NCI-H226 (cell line): ENCODE measurements at regions not wholly inside any gene's neighbourhood (a gene's known extent, or its start where the extent isn't known, plus 50 kb on each side); places are given as distances from the start of the nearest gene placed in this dataset.

Experiments
- DNase-seq: peaks from one replicate; pipeline ENCODE4 v3.0.0-alpha.2; 2015

GRCh38 chr2:120902592-120902991 is 166.9 kb downstream of the GLI2 start:
- DNase-seq: no peak

- DNase-seq: no peak
These were observed 168.7 kb downstream of the GLI2 start for GRCh38 chr2:120904379-120904778.

GRCh38 chr2:120904830-120905234 is 169.2 kb downstream of the GLI2 start:
- no peak for DNase-seq

- DNase-seq: no peak
These were observed 169.6 kb downstream of the GLI2 start for GRCh38 chr2:120905298-120905697.

- no peak for DNase-seq
These were observed 170.3 kb downstream of the GLI2 start for GRCh38 chr2:120905824-120906571.

DNA sequence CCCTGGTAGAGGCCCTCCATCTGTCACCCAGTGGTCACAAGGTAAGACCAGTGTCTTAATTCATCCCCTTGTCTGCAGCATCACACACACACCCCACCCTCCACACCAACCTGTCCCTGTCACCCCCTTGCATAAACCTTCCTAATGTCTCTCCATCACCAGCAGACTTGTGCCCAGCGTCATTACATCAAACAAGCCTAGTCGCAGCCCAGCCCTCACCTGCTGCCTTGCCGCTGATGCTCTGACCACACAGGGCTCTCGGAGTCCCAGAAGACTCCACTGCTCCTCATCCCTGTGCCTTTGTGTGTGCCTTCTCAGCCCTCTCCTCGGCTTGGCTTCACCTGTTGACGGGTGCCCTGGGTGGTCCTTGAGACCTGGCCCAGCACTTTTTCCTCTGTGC is 171.2 kb downstream of the GLI2 start:
- DNase-seq: no peak

DNA sequence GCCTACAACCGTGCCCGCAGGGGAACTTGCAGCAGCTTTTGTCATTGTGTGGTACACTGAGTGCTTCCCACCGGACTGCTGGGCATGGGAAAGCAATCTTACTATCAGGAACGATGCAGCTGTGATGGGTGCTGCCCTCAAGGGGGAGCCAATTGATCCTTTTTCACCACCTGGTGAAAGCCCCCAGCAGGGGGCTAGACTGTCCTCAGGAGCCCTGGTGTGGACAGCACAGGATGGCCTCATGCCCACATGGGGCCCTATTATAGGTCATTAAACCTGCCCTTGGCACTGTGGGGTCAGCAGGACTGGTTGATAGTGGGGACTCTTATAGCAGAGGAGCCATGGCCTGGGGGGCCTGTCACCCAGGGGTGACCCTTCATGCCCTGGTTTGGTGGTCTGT is 172.2 kb downstream of the GLI2 start:
- DNase-seq: no peak

DNA sequence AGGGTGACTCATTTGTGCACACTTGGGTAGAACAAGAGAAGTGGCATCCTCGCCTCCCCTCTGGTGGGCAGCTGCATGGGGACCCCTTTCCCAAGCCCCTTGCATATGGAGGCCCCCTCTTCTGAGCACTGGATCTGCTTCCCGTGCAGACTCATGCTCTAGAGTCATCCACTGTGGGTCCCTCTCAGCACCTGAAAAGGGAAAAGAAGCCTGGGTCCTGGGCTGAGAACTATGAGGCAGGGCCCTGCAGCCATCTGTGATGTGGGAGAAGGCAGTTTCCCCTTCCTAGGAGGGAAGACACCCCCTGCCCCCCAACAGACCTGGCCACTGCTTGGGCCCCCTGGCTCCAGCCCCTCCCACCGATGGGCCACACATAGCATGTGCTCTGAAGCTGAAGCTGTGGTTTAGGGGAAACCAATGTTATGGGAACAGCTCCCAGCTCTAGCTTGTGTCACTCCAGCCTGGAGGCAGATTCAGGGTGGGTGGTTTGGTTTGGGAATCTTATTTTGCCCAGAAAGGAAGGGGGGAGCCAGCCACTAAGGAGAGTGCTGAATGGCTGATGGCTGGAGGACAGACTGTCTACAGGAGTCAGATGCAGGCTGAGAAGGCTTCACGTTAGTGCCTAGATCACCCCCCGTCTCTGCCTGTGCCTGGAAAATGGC is 172.8 kb downstream of the GLI2 start:
- no peak for DNase-seq

DNA sequence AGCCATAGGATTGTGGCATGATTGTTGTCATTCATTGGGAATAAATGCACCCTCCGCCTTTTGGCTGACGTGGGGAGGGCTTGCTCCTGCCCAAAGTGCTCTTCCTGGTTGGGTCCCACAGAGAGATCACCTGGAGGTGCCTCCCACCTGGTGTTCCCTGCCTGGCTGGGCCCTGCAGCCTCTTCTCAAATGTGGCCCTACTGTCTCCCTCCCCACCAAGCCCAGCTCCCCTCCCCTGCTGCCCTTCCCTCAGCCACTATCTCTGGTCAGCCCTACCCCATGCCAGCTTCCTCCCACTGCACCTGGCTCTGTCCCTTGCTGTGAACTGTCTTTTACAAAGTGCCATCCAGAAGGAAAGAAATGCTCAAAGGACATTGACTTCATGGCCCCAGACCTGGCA is 173.4 kb downstream of the GLI2 start:
- DNase-seq: no peak

GRCh38 chr2:120910164-120910563 is 174.5 kb downstream of the GLI2 start:
- no peak for DNase-seq

DNA sequence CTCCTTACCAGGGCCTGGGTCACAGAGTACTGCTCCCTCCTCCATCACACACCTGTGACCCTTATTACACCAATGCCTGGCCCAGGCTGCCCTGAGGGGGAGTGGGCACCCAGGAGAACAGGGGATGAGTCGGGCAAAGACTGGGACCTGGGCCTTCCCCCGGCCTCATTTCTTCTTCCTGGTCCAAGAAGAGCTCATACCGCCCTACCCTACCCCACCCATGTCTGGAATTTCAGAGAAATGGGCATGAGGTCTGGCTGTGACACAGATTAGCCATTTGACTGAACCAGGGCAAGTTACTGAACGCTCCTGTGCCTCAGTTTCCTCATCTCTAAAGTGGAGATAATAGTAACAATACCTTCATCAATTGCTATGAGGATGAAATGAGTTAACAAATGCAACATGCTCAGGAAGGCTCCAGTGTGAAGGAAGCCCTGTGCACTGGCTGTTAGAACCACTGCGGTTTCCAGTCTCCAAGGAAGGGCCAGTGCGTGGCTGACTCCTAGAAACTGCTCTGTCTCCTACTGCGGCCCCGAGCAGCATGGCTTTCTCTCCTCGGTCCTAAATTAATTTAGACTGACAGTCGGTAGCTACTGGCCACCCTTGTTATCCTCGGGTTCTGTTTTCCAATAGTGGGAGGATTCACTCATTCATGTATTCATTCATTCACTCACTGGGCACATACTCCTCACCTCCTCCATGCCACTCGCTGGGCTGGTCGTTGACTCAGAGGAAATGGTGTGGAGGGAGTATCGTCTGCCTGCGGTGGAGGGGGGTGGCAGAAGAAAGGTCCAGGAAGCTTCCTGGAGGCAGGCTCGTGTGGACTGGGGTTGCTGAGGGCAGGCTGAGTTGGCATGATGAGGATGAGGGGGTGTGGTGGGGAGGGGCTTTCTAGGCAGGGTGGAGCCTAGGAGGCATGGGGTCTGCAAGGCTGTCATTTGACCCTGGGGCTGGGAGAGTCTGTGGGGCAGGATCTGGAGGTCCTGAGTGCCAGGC is 175.6 kb downstream of the GLI2 start:
- peak; percentile 96 for DNase-seq

DNA sequence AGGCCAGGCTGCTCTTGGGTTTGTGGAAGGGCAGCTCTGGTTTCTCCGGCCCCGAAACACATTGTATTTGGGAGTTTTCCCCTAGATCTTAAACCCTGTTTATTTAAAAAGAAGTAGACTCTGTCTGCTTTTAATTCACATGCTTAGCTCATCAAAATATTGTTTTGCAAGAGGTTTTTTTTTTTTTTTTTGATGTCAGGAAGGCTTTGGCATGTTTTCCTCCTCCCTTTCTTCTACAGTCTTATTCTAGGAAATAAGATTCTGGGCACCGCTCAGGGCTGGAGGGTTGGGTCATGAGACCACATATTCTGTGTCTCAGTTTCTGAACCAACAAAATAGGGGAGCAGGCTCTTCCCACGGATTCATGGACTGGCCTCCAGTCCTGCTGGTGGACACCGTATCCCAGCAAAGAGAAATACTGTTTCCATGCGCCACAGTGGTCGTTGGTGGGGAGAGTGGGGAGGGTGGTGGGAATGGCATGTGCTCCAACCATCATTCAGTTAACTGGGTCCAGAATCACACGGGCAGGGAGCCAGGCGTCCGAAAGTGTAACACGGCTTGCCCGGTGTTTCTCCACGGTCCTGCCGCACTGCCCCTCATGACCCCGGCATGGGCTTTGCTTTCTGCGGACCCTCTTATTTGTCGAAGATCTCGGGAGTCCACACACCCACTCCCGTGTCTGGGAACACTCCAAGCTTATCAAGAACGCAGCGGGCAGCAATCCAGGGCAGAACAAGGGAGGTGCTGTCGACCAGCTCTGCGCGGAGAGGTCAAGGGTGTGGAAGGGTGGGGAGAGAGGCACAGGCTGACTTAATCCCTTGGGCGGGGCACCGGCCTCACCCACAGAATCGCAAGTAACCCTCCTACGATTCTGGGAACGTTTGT is 176.7 kb downstream of the GLI2 start:
- DNase-seq: peak; percentile 96

- no peak for DNase-seq
These were observed 178.5 kb downstream of the GLI2 start for GRCh38 chr2:120913972-120914838.

- DNase-seq: peak; percentile 97
These were observed 179.3 kb downstream of the GLI2 start for GRCh38 chr2:120914839-120915521.

GRCh38 chr2:120915670-120916069 is 180.0 kb downstream of the GLI2 start:
- DNase-seq: no peak

DNA sequence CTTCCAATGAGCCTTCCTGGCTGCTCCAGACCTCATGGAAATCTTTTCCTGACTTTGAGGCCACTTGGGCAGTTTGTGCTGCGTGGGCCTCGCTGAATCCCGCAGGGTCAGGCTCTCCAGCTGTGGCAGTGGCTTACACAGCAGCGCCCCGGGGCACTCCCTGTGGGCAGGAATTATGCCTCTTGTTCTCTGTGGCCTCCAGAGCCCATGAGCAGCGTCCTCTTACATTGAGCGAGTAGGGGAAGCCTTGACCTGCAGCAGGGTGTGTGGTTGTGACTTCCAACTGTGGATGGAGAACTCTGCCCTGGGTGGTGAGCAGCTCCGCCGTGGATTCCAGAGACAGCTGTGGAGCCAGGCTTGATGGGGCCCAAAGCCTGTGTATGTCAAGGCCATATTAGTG is 180.8 kb downstream of the GLI2 start:
- no peak for DNase-seq

DNA sequence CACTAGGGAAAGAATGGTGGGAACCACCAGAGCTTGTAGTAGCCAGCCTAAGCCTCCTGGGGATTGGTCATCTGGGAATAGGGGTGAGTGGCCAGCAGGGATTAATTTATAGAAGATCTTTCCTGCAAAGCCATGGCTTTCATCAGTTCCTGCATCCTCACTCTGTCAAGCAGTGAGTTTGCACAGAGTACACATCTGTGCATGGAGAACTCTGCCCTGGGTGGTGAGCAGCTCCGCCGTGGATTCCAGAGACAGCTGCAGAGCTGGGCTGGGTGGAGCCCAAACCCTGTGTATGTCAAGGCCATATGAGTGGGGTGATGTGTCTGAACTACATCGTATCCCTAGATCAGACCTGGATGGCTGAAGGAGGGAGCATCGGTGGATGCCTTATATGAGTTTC is 182.2 kb downstream of the GLI2 start:
- no peak for DNase-seq

DNA sequence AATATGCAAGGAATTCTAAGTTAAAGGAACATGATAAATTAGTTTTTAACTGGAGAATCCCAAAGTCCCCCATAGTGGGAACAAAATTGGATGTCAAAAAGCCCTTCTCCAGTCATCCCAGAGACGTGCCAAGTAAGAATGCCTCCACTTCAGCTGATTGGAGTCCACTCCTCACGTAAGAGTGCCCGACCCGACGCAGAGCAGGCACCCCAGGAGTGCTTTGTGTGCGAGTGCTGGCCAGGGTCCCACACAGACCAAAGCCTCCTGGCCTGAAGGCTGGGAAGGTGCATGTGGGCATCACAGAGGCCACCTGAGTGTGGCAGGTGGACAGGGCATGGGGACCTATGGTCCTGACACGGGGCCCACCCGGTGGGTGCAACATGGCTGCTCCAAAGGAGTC is 183.5 kb downstream of the GLI2 start:
- DNase-seq: no peak

DNA sequence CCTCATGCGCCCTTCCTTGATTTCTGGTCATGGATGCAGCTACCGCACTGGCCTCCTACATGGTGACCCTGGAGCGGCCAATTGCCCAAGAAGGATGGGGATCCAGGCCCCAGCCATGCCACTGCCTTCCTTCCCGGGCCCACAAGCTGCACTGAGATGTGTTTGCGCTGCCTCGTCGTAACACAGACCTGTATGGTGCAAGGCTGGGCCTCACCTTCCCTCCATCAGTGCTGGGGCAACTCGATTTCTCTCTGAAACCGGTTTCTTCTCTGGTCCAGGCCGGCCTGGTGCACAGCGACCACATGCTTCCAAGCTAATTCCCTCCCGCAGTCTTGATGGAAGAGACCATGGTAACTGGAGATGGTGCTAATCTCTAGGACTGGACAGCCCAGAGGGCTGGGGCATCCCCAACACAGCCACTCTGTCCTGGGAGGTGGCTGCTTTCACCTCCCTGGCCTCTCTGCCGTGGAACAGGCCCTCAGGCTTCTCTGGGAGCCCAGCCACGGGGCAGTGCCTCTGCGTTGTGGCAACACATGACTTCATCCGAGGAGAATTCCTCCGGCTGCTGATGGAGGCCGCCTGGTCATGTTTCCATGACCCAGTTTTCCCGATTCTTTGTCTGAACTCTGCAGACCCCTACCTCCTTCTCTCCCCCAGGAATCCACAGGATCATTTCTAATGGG is 184.2 kb downstream of the GLI2 start:
- no peak for DNase-seq
